ENCODE measurements at regions not wholly inside any gene's neighbourhood (a gene's known extent, or its start where the extent isn't known, plus 50 kb on each side); places are given as distances from the start of the nearest gene placed in this dataset.

DNA sequence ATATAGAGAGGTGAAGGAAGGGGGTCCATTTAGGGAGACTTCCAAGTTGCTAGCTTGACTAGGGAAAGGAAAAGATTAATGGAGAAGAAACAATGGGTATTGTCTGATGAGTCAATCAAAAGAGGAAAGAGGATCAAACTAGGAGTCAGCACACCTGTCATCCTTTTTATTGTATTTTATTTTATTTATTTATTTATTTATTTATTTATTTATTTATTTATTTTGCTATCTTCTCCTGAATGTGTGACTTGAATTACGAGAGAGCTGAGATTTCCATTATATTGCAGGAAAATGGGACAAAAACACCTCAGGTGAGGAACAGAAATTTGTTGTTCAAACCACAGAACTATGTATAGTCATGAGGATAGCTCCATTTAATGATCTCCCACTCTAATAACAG is 58.9 kb downstream of the NUDT11 start:
- DNase-seq, result no peak

DNA sequence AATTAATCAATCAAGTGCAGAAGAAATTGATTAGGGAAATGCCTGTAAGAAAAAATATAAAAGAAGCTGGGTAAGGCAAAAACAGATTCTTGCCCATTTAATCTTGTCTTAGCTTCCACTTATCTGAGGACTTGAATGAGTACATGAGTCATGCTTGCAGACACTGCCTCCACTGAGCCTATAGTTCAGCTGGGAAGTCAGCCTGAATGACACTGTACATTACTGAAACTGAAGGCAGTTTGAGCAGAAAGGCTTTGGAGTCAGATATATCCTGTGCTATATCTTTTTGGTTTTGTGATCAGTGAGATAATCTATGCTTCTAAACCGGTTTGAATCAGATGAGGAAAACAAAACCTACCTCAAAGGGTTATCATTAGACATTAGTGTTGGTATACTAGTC is 61.3 kb downstream of the NUDT11 start:
- no peak for DNase-seq

DNA sequence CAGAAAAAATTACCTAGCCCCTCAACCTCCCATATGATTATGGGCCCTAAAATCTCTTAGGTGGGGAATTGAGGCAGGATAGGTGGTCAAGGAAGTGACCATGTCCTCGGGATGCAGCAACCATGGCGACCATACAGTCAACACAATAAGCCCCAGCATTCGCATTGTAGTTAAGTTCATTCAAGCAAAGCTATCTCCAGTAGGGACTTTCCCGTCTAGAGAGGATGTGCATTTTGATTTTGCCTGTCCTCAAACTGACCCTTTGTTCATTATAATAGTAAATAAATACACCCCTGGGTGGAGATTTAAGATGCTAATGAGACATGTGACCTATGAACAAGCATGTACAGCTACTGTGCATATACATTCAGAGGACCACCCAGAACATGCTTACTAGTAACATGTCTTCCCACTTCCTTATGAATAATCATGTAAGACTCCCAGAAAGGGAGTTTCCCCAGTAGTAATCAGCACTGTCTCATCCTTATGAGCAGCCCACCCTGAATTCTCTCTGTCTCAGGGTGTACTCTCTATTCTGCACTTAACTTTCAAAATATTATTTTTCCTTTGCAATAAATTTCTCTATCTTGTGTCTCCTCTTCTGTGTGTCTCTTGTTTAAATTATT is 74.3 kb downstream of the NUDT11 start:
- DNase-seq, result no peak

DNA sequence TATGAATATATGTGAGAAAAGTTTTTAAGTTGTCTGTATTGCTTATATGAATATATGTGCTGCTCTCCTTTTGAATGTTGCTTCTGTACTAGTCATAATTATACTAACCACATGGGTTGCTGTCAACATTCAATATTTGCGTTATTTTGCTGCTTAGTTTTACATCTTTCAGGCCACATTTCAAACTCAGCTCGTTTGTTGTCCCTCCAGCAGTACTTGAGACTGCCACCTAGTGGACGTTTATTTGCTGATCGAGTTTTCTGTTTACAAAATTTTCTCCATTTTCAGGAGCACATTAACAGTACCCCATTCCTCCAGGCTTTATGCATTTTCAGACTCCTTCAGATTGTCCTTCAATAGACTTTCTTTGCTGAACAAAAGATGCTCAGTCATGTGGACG is 75.8 kb downstream of the NUDT11 start:
- DNase-seq, result peak in 1 of 2 experiments; percentile 35

DNA sequence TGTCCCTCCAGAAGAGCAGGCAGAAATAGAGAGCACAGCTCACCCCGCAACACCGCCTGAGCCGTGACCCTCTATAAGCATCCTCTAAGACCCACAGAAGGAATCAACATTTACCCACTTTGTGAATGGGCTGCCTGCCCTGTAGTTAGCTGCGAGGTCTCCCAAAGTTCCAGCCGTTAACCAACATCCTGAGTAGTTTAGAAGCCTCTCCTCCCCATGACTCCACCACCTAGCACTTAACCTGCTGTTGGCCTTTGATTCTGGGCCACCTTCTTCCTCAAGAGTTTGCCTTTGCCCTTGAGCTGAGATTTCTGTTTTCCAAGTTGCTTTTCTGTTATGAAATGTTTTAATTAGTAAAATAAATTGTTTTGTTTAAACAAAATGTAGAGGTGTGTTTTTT is 75.8 kb downstream of the NUDT10 start:
- DNase-seq, result no peak

DNA sequence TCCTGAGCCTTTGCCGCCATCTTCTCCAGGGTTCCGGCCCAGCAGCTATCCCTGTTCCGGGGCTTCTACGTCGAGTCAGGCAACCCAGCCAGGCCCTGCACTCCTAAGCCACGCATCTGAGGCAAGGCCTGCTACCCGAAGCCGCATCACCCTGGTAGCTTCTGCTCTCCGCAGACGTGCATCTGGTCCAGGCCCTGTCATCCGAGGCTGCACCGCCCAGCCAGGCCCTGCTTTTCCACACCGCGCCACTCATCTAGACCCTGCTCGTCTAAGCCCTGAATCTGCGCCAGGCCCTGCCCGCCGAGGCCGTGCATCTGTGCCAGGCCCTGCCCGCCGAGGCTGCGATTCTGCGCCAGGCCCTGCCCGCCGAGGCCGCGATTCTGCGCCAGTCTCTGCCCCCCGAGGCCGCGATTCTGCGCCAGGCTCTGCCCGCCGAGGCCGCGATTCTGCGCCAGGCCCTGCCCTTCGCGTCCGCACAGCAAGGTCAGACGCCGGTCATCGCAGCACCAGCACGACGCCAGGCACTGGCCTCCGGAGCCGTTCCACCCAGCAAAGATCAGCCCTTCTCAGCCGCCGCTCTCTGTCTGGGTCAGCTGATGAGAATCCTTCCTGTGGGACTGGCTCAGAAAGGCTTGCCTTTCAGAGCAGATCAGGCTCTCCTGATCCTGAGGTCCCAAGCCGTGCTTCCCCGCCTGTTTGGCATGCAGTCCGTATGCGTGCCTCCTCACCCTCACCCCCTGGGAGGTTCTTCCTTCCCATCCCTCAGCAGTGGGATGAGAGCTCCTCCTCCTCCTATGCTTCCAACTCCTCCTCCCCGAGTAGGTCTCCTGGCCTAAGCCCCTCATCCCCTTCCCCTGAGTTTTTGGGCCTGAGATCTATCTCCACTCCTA is 75.1 kb downstream of the NUDT10 start:
- no peak for DNase-seq

DNA sequence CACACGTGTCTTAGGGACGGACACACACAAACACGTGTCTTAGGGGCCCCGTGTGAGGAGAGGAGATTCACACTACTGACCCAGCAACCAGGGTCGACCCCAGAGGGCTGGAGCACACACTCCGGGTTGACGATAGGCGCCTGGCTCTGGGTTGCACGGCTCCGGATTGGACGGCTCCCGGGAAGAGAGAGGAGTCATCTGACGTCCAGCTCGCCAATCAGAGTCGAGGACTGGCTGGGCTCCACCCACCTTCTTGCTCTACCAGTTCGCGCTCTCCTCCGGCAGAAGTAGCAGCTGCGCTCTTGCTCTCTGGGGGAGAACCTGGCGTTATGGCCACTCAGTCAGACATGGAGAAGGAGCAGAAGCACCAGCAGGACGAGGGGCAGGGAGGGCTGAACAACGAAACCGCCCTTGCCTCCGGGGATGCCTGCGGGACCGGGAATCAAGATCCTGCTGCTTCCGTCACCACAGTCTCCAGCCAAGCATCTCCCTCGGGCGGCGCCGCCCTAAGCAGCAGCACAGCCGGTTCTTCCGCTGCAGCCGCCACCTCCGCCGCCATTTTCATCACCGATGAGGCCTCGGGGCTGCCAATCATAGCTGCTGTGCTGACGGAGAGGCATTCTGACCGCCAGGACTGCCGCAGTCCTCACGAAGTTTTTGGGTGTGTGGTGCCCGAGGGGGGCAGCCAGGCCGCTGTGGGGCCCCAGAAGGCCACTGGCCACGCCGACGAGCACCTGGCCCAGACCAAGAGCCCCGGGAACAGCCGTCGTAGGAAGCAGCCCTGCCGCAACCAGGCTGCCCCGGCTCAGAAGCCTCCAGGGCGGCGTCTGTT is 74.3 kb downstream of the NUDT10 start:
- no peak for DNase-seq

DNA sequence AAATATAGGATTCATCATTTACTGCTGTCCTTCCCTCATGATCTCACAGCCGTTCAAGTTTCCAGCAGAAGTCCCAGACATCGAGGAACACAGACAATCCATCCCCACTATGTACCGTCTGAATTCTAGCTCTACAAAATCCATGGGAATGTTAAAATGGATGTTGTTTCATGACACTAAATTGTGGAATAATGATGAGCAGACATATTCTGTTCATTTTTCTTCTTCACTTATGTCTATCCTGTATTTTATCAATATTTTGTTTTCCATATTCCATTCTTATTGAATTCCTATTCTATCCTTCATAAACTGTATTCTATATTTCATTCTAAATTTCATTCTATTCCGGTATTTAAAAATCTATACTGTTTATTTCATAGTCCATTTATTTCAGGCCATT is 71.8 kb downstream of the NUDT10 start:
- DNase-seq, result no peak

DNA sequence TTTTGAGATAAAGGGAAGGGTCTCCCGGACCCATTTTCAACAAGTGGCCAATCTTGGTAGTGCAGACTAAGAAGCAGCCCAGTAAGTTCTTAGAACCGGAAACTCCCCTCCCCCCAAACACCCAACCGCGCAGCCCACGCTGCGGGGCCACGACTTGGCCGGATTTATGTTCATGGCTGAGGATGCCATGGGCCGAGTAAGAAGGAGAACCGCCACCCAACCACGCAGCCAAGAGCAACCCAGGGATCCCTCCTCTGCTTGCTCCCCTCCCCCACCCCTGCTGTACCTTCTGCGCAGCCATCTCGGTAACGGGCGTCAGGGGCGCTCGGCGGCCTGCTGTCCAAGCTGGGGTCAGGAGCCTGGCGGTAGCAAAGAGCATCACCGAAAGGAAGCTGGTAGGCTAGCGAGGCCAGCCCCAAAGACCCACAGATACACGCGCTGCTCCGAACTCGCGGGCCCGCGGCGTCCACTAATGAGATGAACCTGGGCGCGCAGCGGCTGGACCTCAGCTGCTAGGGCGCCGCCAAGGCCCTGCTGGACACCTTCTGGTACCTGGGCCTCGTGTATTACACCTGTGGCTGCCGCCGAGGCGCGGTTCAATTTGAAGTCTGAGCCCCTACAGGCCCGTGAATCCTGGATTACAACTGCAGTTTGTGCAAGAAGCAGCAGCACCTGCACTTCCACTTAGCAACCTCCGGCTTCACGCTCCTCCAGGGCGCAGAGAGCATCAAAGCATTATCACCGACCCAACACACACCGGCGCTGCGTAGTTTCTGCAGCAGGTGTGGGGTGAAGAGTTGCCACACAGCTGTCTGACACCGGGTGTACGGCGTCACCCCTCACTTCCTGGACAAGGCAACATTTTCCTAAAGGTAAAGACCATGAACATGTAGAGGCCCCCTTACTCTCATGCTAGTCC is 63.4 kb downstream of the NUDT10 start:
- DNase-seq, result no peak

DNA sequence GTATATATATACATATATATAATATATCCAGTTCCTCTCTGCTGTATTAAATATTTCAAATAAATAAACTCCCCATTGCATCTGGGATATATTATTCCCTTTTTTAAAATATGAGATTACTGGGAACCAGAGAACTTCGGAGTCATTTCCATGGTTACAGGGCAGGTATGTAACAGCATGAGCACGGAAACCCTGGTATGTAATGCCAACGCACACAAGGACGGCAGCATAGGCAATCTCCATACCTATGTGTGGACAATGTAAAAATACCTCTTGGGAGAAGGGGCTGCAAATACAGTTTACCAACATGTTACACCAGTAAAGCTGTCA is 62.8 kb downstream of the NUDT10 start:
- no peak for DNase-seq
